ENCODE measurements at regions not wholly inside any gene's neighbourhood (a gene's known extent, or its start where the extent isn't known, plus 50 kb on each side); places are given as distances from the start of the nearest gene placed in this dataset.

DNA sequence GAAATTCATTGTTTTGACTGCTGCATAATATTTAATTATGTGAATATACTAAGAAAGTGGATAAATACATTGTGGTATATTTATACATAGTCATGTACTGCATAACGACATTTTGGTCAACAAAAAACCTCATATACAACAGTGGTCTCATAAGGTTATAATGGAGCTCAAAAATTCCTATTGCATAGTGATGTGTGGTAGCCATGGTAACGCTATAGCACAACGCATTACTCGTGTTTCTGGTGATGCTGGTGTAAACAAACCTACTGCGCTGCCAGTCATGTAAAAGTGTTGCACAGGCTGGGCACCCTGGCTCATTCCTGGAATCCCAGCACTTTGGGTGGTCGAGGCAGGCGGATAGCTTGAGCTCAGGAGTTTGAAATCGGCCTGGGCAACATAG lies 52.6 kb upstream of the NHLH2 start:
- Histone ChIP-seq H3K4me1 (ENCODE audit: control insufficient read depth, extremely low read depth, insufficient read depth, low read length) (no peaks in the 10 kb centered on the region), H3K9me1 (ENCODE audit: control insufficient read depth, extremely low read depth, insufficient read depth, low read length) (no peaks in the 10 kb centered on the region)
- no peak for FAIRE-seq

DNA sequence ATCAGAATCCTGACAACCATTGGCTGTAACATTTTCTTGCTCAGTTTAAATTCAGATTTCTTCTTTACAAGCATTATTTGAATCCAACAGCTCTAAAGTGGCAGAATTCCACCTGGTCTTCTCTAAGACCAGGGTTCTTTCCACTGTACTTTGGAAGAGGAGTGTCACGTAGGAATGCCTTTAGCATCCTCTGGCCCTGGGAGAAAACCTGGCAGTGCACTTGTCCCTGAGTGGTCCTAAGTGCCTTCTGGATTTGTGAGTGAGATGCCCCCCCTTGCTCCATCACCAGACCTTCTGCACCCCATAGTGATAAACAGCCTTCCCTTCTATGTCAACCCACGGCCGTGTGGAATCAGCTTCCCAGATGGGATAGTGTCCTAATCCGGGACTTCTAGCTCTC lies 57.1 kb upstream of the NHLH2 start:
- Histone ChIP-seq H3K79me2 (ENCODE audit: control insufficient read depth, insufficient read depth, low read length) (no peaks in the 10 kb centered on the region), H2AFZ (ENCODE audit: control insufficient read depth, low read length) (no peak overlapping the region)
- dilution Hi-C loops (cut with MboI; ENCODE audit: extremely low pct_ligation_motif_present, low sequenced_read_pairs), result no loop called here

More for the DNA sequence above, 52.6 kb upstream of the NHLH2 start:
- DNase-seq (ENCODE audit: low read depth, low spot score), result no peak
- dilution Hi-C loops (cut with MboI; ENCODE audit: extremely low pct_ligation_motif_present, low sequenced_read_pairs), result no loop called here
- Histone ChIP-seq H3K9ac (ENCODE audit: control insufficient read depth, extremely low read depth, insufficient read depth, low read length) (no peak overlapping the region), H3K27me3 (ENCODE audit: control insufficient read depth, extremely low read depth, insufficient read depth, low read length) (no peaks in the 10 kb centered on the region), H3K36me3 (ENCODE audit: control insufficient read depth in 2 of 2, extremely low read depth in 1 of 2, insufficient read depth in 2 of 2, low read length in 2 of 2) (no peaks in the 10 kb centered on the region), H3K9me3 (ENCODE audit: control insufficient read depth, low read depth, low read length) (no peaks in the 10 kb centered on the region), H3K4me2 (ENCODE audit: control insufficient read depth, extremely low read depth, insufficient read depth, low read depth, low read length) (no peak overlapping the region), H3K79me2 (ENCODE audit: control insufficient read depth, insufficient read depth, low read length) (no peaks in the 10 kb centered on the region), H2AFZ (ENCODE audit: control insufficient read depth, low read length) (no peak overlapping the region), H4K20me1 (ENCODE audit: control insufficient read depth, extremely low read depth, insufficient read depth, low read length) (no peaks in the 10 kb centered on the region), H3K27ac (ENCODE audit: control insufficient read depth, insufficient read depth, low read length) (no peak overlapping the region), H3K4me3 (ENCODE audit: control insufficient read depth in 2 of 3, extremely low read depth in 1 of 3, insufficient read depth in 2 of 3, low read depth in 1 of 3, low read length in 3 of 3) (no peak overlapping the region)
- TF ChIP-seq EZH2 (IDR thresholded peaks at IDR 0.05; ENCODE audit: low read length), result no peak
- TF ChIP-seq, protein P1, sequence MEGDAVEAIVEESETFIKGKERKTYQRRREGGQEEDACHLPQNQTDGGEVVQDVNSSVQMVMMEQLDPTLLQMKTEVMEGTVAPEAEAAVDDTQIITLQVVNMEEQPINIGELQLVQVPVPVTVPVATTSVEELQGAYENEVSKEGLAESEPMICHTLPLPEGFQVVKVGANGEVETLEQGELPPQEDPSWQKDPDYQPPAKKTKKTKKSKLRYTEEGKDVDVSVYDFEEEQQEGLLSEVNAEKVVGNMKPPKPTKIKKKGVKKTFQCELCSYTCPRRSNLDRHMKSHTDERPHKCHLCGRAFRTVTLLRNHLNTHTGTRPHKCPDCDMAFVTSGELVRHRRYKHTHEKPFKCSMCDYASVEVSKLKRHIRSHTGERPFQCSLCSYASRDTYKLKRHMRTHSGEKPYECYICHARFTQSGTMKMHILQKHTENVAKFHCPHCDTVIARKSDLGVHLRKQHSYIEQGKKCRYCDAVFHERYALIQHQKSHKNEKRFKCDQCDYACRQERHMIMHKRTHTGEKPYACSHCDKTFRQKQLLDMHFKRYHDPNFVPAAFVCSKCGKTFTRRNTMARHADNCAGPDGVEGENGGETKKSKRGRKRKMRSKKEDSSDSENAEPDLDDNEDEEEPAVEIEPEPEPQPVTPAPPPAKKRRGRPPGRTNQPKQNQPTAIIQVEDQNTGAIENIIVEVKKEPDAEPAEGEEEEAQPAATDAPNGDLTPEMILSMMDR (optimal IDR thresholded peaks at IDR 0.05 in 1 of 3, IDR thresholded peaks at IDR 0.05 in 1 of 3, conservative IDR thresholded peaks at IDR 0.05 in 1 of 3; ENCODE audit: extremely low read depth in 1 of 3, insufficient read depth in 2 of 3, low read length in 3 of 3), result no peak

More for the DNA sequence above, 57.1 kb upstream of the NHLH2 start:
- Histone ChIP-seq H3K36me3 (ENCODE audit: control insufficient read depth in 2 of 2, extremely low read depth in 1 of 2, insufficient read depth in 2 of 2, low read length in 2 of 2) (no peaks in the 10 kb centered on the region), H3K9me1 (ENCODE audit: control insufficient read depth, extremely low read depth, insufficient read depth, low read length) (no peaks in the 10 kb centered on the region), H3K27ac (ENCODE audit: control insufficient read depth, insufficient read depth, low read length) (no peak overlapping the region), H3K4me1 (ENCODE audit: control insufficient read depth, extremely low read depth, insufficient read depth, low read length) (no peaks in the 10 kb centered on the region), H3K4me3 (ENCODE audit: control insufficient read depth in 2 of 3, extremely low read depth in 1 of 3, insufficient read depth in 2 of 3, low read depth in 1 of 3, low read length in 3 of 3) (no peak overlapping the region), H4K20me1 (ENCODE audit: control insufficient read depth, extremely low read depth, insufficient read depth, low read length) (no peaks in the 10 kb centered on the region), H3K9ac (ENCODE audit: control insufficient read depth, extremely low read depth, insufficient read depth, low read length) (no peak overlapping the region), H3K4me2 (ENCODE audit: control insufficient read depth, extremely low read depth, insufficient read depth, low read depth, low read length) (no peak overlapping the region), H3K27me3 (ENCODE audit: control insufficient read depth, extremely low read depth, insufficient read depth, low read length) (no peaks in the 10 kb centered on the region), H3K9me3 (ENCODE audit: control insufficient read depth, low read depth, low read length) (no peaks in the 10 kb centered on the region)
- DNase-seq (ENCODE audit: low read depth, low spot score), result no peak
- TF ChIP-seq, protein P1 (optimal IDR thresholded peaks at IDR 0.05 in 1 of 3, IDR thresholded peaks at IDR 0.05 in 1 of 3, conservative IDR thresholded peaks at IDR 0.05 in 1 of 3; ENCODE audit: extremely low read depth in 1 of 3, insufficient read depth in 2 of 3, low read length in 3 of 3), result no peak
- TF ChIP-seq EZH2 (IDR thresholded peaks at IDR 0.05; ENCODE audit: low read length), result no peak
- FAIRE-seq, result no peak
